GM23338 (cell line): ENCODE measurements at regions not wholly inside any gene's neighbourhood (a gene's known extent, or its start where the extent isn't known, plus 50 kb on each side); places are given as distances from the start of the nearest gene placed in this dataset.

Experiments
- ATAC-seq: fragments of 200-7000 bp; cut with Tn5 transposase; 3 replicates; pipeline ENCODE4 v1.9.1; 2020
- DNase-seq: peaks from one replicate; pipeline ENCODE4 v3.0.0-alpha.2; 2015; ENCODE audit warnings: low spot score
- H2AFZ ChIP-seq: fragments of 200-600 bp; sonication (generic); 2 replicates; pipeline ENCODE4 v1.8.0; 2016; ENCODE audit warnings: antibody characterized with exemption, mild to moderate bottlenecking, moderate library complexity
- H3F3A ChIP-seq: fragments of 200-600 bp; sonication (generic); replicated peaks from 2 replicates; pipeline ENCODE4 v1.8.0; 2017; ENCODE audit warnings: antibody characterized with exemption, mixed run types, low read depth
- H3K27ac ChIP-seq: fragments of 200-600 bp; sonication (generic); 2 replicates; pipeline ENCODE4 v1.6.1; 2016; ENCODE audit warnings: low read depth
- H3K27me3 ChIP-seq: fragments of 200-600 bp; sonication (generic); 2 replicates; pipeline ENCODE4 v1.8.0; 2016; ENCODE audit warnings: mild to moderate bottlenecking, mixed run types, moderate library complexity; ENCODE audit not compliant: insufficient read depth
- H3K36me3 ChIP-seq: fragments of 200-600 bp; sonication (generic); 2 replicates; pipeline ENCODE4 v1.8.0; 2016; ENCODE audit warnings: mild to moderate bottlenecking; ENCODE audit not compliant: insufficient read depth
- H3K4me1 ChIP-seq: fragments of 200-600 bp; sonication (generic); 2 replicates; pipeline ENCODE4 v1.8.0; 2016; ENCODE audit warnings: mild to moderate bottlenecking, moderate library complexity; ENCODE audit not compliant: insufficient read depth
- H3K4me2 ChIP-seq: fragments of 200-600 bp; sonication (generic); 2 replicates; pipeline ENCODE4 v1.7.1; 2017; ENCODE audit warnings: mixed run types
- H3K4me3 ChIP-seq: fragments of 200-600 bp; sonication (generic); 2 replicates; pipeline ENCODE4 v1.6.1; 2016; ENCODE audit warnings: mixed run types
- H3K79me2 ChIP-seq: fragments of 200-600 bp; sonication (generic); replicated peaks from 2 replicates; pipeline ENCODE4 v1.8.0; 2017; ENCODE audit warnings: mild to moderate bottlenecking; ENCODE audit not compliant: insufficient read depth
- H3K9me2 ChIP-seq: fragments of 200-600 bp; sonication (generic); 2 replicates; pipeline ENCODE4 v1.8.0; 2017; ENCODE audit not compliant: insufficient read depth
- H4K20me1 ChIP-seq: fragments of 200-600 bp; sonication (generic); replicated peaks from 2 replicates; pipeline ENCODE4 v1.8.0; 2017; ENCODE audit warnings: mild to moderate bottlenecking; ENCODE audit not compliant: insufficient read depth
- H3K27ac Mint-ChIP-seq: 2 replicates; pipeline ENCODE4 v1.8.0; 2020; ENCODE audit warnings: inconsistent platforms, mild to moderate bottlenecking, moderate library complexity, mixed read lengths
- H3K27me3 Mint-ChIP-seq: 3 replicates; pipeline ENCODE4 v1.8.0; 2022; ENCODE audit warnings: low read depth, mild to moderate bottlenecking, moderate library complexity, mixed read lengths, inconsistent platforms; ENCODE audit not compliant: insufficient read depth, poor library complexity
- H3K36me3 Mint-ChIP-seq: 3 replicates; pipeline ENCODE4 v1.8.0; 2021; ENCODE audit warnings: low read depth, mild to moderate bottlenecking, inconsistent platforms, moderate library complexity, mixed read lengths
- H3K4me1 Mint-ChIP-seq: 3 replicates; pipeline ENCODE4 v1.8.0; 2020; ENCODE audit warnings: mild to moderate bottlenecking, inconsistent platforms, mixed read lengths
- H3K4me3 Mint-ChIP-seq: 3 replicates; pipeline ENCODE4 v1.8.0; 2021; ENCODE audit warnings: moderate library complexity, mild to moderate bottlenecking, inconsistent platforms, mixed read lengths
- H3K9me3 Mint-ChIP-seq: 3 replicates; pipeline ENCODE4 v1.8.0; 2020; ENCODE audit warnings: moderate library complexity, mild to moderate bottlenecking, inconsistent platforms, mixed read lengths
- CREB1 ChIP-seq: fragments of 250-450 bp; sonication (Bioruptor Pico); IDR thresholded peaks from 2 replicates; pipeline ENCODE4 v1.5.0; 2020; ENCODE audit warnings: low read depth, mild to moderate bottlenecking, moderate library complexity
- CTCF ChIP-seq, 2 experiments: fragments of 200-600 bp in 1 of 2; sonication (generic) in 1 of 2; conservative IDR thresholded peaks; 2 replicates each; pipeline versions ENCODE4 v1.5.1 to v1.6.1; 2016 to 2017; ENCODE audit warnings: antibody characterized with exemption in 2 of 2, low read depth in 2 of 2, mild to moderate bottlenecking in 2 of 2, moderate library complexity in 1 of 2
- ETS1 ChIP-seq: IDR thresholded peaks from 2 replicates; pipeline ENCODE4 v1.6.1; 2016; ENCODE audit warnings: antibody characterized with exemption
- EZH2 ChIP-seq: fragments of 200-600 bp; sonication (generic); IDR thresholded peaks from one replicate; pipeline ENCODE4 v1.8.0; 2017; ENCODE audit warnings: antibody characterized with exemption, mild to moderate bottlenecking, low read depth; ENCODE audit not compliant: unreplicated experiment
- EZH2phosphoT487 ChIP-seq: fragments of 200-600 bp; sonication (generic); IDR thresholded peaks from one replicate; pipeline ENCODE4 v1.8.1; 2018; ENCODE audit warnings: antibody characterized with exemption; ENCODE audit not compliant: unreplicated experiment
- JUNB ChIP-seq: IDR thresholded peaks from one replicate; pipeline ENCODE4 v1.6.1; 2016; ENCODE audit warnings: antibody characterized with exemption; ENCODE audit not compliant: unreplicated experiment
- NANOG ChIP-seq: IDR thresholded peaks from 2 replicates; pipeline ENCODE4 v1.6.1; 2016; ENCODE audit warnings: antibody characterized with exemption, borderline replicate concordance
- POLR2AphosphoS5 ChIP-seq: IDR thresholded peaks from 2 replicates; pipeline ENCODE4 v1.6.1; 2016; ENCODE audit warnings: antibody characterized with exemption, low read depth
- REST ChIP-seq: IDR thresholded peaks from one replicate; pipeline ENCODE4 v1.6.1; 2018; ENCODE audit warnings: antibody characterized with exemption; ENCODE audit not compliant: unreplicated experiment
- STAT1 ChIP-seq: IDR thresholded peaks from one replicate; pipeline ENCODE4 v1.6.1; 2016; ENCODE audit warnings: antibody characterized with exemption; ENCODE audit not compliant: unreplicated experiment
- ZNF114 ChIP-seq: fragments of 250-450 bp; sonication (Bioruptor Pico); IDR thresholded peaks from 2 replicates; pipeline ENCODE4 v1.5.0; 2020; ENCODE audit warnings: mild to moderate bottlenecking, moderate library complexity
- ZNF331 ChIP-seq: fragments of 250-450 bp; sonication (Bioruptor Pico); IDR thresholded peaks from 2 replicates; pipeline ENCODE4 v1.5.0; 2020; ENCODE audit warnings: low read depth, mild to moderate bottlenecking, moderate library complexity
- ZNF462 ChIP-seq: fragments of 250-450 bp; sonication (Bioruptor Pico); IDR thresholded peaks from 2 replicates; pipeline ENCODE4 v1.5.0; 2020; ENCODE audit warnings: mild to moderate bottlenecking, moderate library complexity

GRCh38 chr9:105832096-105832710 is 137.9 kb downstream of the TMEM38B start:
- peaks cover 20% of the 10 kb centered on the region for H3K4me1 Mint-ChIP-seq
- Histone ChIP-seq H3K36me3 (no peaks in the 10 kb centered on the region), H3K4me2 (no peak overlapping the region), H4K20me1 (no peaks in the 10 kb centered on the region), H2AFZ (no peak overlapping the region), H3F3A (no peaks in the 10 kb centered on the region), H3K9me2 (peaks cover 4% of the 10 kb centered on the region; the same call in 1 of the 2 replicates), H3K27me3 (no peaks in the 10 kb centered on the region), H3K4me1 (no peaks in the 10 kb centered on the region; the same call in 1 of the 2 replicates), H3K4me3 (no peak overlapping the region), H3K27ac (no peak overlapping the region), H3K79me2 (no peaks in the 10 kb centered on the region)
- ATAC-seq (no peak), DNase-seq (no peak)
- H3K9me3 Mint-ChIP-seq = no peaks in the 10 kb centered on the region
- no peak for TF ChIP-seq ZNF462
- TF ChIP-seq EZH2phosphoT487 = no peak
- no peak for TF ChIP-seq STAT1
- no peak for TF ChIP-seq ZNF114 (CRISPR knock-in tag)
- TF ChIP-seq ETS1 = no peak
- TF ChIP-seq NANOG = no peak
- TF ChIP-seq ZNF331 (CRISPR knock-in tag) = no peak
- no peak for TF ChIP-seq EZH2
- TF ChIP-seq CTCF (conservative IDR thresholded peaks at IDR 0.05; ENCODE audit: low read depth in 2 of 2) = no peak
- no peak for TF ChIP-seq CREB1 (CRISPR knock-in tag)
- no peak for TF ChIP-seq JUNB
- TF ChIP-seq POLR2AphosphoS5 = no peak
- TF ChIP-seq REST = no peak
- no peak overlapping the region for H3K27ac Mint-ChIP-seq
- H3K27me3 Mint-ChIP-seq = peaks cover 8% of the 10 kb centered on the region
- H3K4me3 Mint-ChIP-seq = no peak overlapping the region
- H3K36me3 Mint-ChIP-seq = no peaks in the 10 kb centered on the region
